DOHH2 (cell line): ENCODE measurements at regions not wholly inside any gene's neighbourhood (a gene's known extent, or its start where the extent isn't known, plus 50 kb on each side); places are given as distances from the start of the nearest gene placed in this dataset.

Experiments
- CTCF ChIP-seq: fragments of 200-600 bp; sonication (generic); IDR thresholded peaks from one replicate; pipeline ENCODE4 v1.5.1; 2014; ENCODE audit warnings: antibody characterized with exemption, mild to moderate bottlenecking, low read depth, low read length; ENCODE audit not compliant: poor library complexity, severe bottlenecking
- EZH2phosphoT487 ChIP-seq: fragments of 200-600 bp; sonication (generic); IDR thresholded peaks from 2 replicates; pipeline ENCODE4 v1.6.1; 2017; ENCODE audit warnings: borderline replicate concordance, mild to moderate bottlenecking, antibody characterized with exemption, low read length, moderate library complexity, mixed read lengths

- TF ChIP-seq CTCF (no peak), EZH2phosphoT487 (no peak)
Observed at GRCh38 chr10:6769704-6770417, 189.8 kb upstream of the PRKCQ start.
